ENCODE measurements at regions not wholly inside any gene's neighbourhood (a gene's known extent, or its start where the extent isn't known, plus 50 kb on each side); places are given as distances from the start of the nearest gene placed in this dataset.

GRCh38 chr11:107222916-107223460 is 204.7 kb upstream of the GUCY1A2 start:
- Mint-ChIP-seq H3K36me3 (ENCODE audit: insufficient read depth, unreplicated experiment) (no peaks in the 10 kb centered on the region), H3K27me3 (ENCODE audit: insufficient read depth, unreplicated experiment) (no peaks in the 10 kb centered on the region), H3K9me3 (ENCODE audit: unreplicated experiment) (no peaks in the 10 kb centered on the region), H3K4me3 (ENCODE audit: unreplicated experiment) (no peak overlapping the region), H3K4me1 (ENCODE audit: insufficient read depth, unreplicated experiment) (peaks cover 9% of the 10 kb centered on the region), H3K27ac (ENCODE audit: low read depth, unreplicated experiment) (no peak overlapping the region)
- ChIA-PET POLR2A (no interaction called here), CTCF (interaction anchor here (0.7 kb wide), 1 partner anchor 266 kb away, joined by 3 read pairs; no protein-coding TSS in a partner anchor)
- no peak for DNase-seq (ENCODE audit: unreplicated experiment)
- TF ChIP-seq, protein P1, sequence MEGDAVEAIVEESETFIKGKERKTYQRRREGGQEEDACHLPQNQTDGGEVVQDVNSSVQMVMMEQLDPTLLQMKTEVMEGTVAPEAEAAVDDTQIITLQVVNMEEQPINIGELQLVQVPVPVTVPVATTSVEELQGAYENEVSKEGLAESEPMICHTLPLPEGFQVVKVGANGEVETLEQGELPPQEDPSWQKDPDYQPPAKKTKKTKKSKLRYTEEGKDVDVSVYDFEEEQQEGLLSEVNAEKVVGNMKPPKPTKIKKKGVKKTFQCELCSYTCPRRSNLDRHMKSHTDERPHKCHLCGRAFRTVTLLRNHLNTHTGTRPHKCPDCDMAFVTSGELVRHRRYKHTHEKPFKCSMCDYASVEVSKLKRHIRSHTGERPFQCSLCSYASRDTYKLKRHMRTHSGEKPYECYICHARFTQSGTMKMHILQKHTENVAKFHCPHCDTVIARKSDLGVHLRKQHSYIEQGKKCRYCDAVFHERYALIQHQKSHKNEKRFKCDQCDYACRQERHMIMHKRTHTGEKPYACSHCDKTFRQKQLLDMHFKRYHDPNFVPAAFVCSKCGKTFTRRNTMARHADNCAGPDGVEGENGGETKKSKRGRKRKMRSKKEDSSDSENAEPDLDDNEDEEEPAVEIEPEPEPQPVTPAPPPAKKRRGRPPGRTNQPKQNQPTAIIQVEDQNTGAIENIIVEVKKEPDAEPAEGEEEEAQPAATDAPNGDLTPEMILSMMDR (IDR thresholded peaks at IDR 0.05; ENCODE audit: unreplicated experiment), result no peak
- no TSS peak for BruUV-seq (replicated peaks)
- intact Hi-C loops (cut with micrococcal nuclease), result no loop called here

GRCh38 chr11:107222431-107222830 is 204.2 kb upstream of the GUCY1A2 start:
- ChIA-PET CTCF (no interaction called here), POLR2A (interaction anchor here (0.5 kb wide), 1 partner anchor 1044 kb away, joined by 4 read pairs; no protein-coding TSS in a partner anchor)
- TF ChIP-seq, protein P1 (IDR thresholded peaks at IDR 0.05; ENCODE audit: unreplicated experiment), result no peak
- no peak overlapping the region for H3K4me3 Mint-ChIP-seq (ENCODE audit: unreplicated experiment)
- intact Hi-C loops (cut with micrococcal nuclease), result no loop called here
- H3K4me1 Mint-ChIP-seq (ENCODE audit: insufficient read depth, unreplicated experiment), result peaks cover 9% of the 10 kb centered on the region
- no peak for DNase-seq (ENCODE audit: unreplicated experiment)
- H3K27me3 Mint-ChIP-seq (ENCODE audit: insufficient read depth, unreplicated experiment), result no peaks in the 10 kb centered on the region
- H3K27ac Mint-ChIP-seq (ENCODE audit: low read depth, unreplicated experiment), result no peak overlapping the region
- no peaks in the 10 kb centered on the region for H3K36me3 Mint-ChIP-seq (ENCODE audit: insufficient read depth, unreplicated experiment)
- no peaks in the 10 kb centered on the region for H3K9me3 Mint-ChIP-seq (ENCODE audit: unreplicated experiment)
- no TSS peak for BruUV-seq (replicated peaks)

GRCh38 chr11:107221748-107222285 is 203.5 kb upstream of the GUCY1A2 start:
- CTCF ChIA-PET, result interaction anchor here (1.2 kb wide), 1 partner anchor 19 kb away, joined by 3 read pairs; no protein-coding TSS in a partner anchor
- Mint-ChIP-seq H3K4me3 (ENCODE audit: unreplicated experiment) (no peak overlapping the region), H3K4me1 (ENCODE audit: insufficient read depth, unreplicated experiment) (peaks cover 9% of the 10 kb centered on the region), H3K36me3 (ENCODE audit: insufficient read depth, unreplicated experiment) (no peaks in the 10 kb centered on the region), H3K9me3 (ENCODE audit: unreplicated experiment) (no peaks in the 10 kb centered on the region), H3K27ac (ENCODE audit: low read depth, unreplicated experiment) (no peak overlapping the region), H3K27me3 (ENCODE audit: insufficient read depth, unreplicated experiment) (no peaks in the 10 kb centered on the region)
- no peak for DNase-seq (ENCODE audit: unreplicated experiment)
- intact Hi-C loops (cut with micrococcal nuclease), result no loop called here
- BruUV-seq (replicated peaks), result no TSS peak
- TF ChIP-seq, protein P1 (IDR thresholded peaks at IDR 0.05; ENCODE audit: unreplicated experiment), result no peak
- POLR2A ChIA-PET, result interaction anchor here (0.5 kb wide), 1 partner anchor 1043 kb away, joined by 4 read pairs; no protein-coding TSS in a partner anchor

DNA sequence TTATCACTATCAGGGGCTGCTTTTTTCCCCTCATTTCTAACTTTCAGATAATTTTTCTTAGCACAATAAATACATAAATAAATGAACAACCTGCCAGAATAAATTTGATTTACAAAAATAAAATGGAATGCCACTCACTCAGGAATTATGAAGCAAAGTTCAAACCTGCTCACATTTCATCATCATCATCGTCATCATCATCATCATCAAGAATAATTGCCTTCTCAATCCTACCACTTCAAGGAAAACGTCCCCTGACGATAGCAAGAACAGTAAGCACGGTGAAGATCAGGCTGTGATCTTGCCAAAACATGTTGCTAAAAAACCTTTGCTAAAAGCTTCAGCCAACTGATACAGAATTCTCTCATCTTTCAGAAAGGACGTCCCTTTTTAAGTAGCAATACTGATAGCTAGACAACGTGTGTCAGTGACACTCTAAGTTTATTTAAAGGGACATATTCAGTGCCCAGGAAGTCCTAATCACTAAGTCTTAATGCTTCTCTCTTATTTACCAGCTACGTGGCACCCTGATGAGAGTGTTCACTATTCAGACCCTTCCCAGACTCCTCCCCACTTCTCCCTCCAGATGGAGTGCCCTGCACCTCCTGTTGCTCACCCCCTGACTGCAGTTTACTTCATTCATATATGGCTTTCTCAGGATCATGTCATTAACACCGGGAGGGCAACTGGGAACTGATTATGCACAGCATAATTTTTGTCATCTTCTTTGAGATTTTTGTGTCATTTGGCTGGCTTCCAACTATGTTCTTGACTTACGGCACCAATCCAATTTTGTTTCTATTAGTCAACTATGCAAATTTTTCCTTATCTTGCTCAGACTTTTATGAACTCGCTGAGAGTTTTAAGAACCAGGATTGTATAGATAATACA is 200.1 kb upstream of the GUCY1A2 start:
- BruUV-seq (replicated peaks), result no TSS peak
- no peak overlapping the region for H3K4me3 Mint-ChIP-seq (ENCODE audit: unreplicated experiment)
- no peak for DNase-seq (ENCODE audit: unreplicated experiment)
- CTCF ChIA-PET, result no interaction called here
- no peak overlapping the region for H3K27ac Mint-ChIP-seq (ENCODE audit: low read depth, unreplicated experiment)
- intact Hi-C loops (cut with micrococcal nuclease), result no loop called here
- no peaks in the 10 kb centered on the region for H3K36me3 Mint-ChIP-seq (ENCODE audit: insufficient read depth, unreplicated experiment)
- H3K4me1 Mint-ChIP-seq (ENCODE audit: insufficient read depth, unreplicated experiment), result peaks cover 9% of the 10 kb centered on the region
- TF ChIP-seq, protein P1 (IDR thresholded peaks at IDR 0.05; ENCODE audit: unreplicated experiment), result no peak
- H3K27me3 Mint-ChIP-seq (ENCODE audit: insufficient read depth, unreplicated experiment), result no peaks in the 10 kb centered on the region
- no peaks in the 10 kb centered on the region for H3K9me3 Mint-ChIP-seq (ENCODE audit: unreplicated experiment)
- POLR2A ChIA-PET, result interaction anchor here (0.8 kb wide), 1 partner anchor 239 kb away, joined by 3 read pairs; the partner anchor contains the start of gene CWF19L2
